ENCODE measurements at regions not wholly inside any gene's neighbourhood (a gene's known extent, or its start where the extent isn't known, plus 50 kb on each side); places are given as distances from the start of the nearest gene placed in this dataset.

DNA sequence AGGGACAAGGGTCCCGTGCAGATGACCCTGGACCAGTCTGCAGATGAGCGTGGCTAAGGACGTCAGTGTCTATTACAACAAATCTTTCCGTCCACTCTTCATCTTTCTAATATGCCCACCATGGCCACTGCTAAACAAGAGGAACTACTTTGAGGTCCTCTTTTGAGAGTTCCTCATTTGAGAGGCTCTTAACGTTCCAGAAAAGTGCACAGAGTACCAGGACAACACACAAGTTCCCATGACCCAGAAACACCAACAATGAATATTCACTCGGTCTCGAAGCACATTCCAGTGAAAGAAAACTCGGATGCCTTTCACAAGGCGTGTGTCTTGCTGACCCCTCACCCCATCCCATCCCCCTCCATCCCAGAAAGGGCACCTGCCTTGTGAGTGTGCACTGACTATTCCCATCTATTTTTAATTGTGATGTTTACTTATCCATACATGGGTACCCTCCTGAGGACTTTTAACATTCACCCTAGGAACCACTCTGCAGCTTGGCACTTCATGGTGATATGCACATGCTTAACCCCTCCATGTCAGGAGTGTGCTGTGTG is 157.0 kb downstream of the SHANK2 start:
- TF ChIP-seq, protein P1, sequence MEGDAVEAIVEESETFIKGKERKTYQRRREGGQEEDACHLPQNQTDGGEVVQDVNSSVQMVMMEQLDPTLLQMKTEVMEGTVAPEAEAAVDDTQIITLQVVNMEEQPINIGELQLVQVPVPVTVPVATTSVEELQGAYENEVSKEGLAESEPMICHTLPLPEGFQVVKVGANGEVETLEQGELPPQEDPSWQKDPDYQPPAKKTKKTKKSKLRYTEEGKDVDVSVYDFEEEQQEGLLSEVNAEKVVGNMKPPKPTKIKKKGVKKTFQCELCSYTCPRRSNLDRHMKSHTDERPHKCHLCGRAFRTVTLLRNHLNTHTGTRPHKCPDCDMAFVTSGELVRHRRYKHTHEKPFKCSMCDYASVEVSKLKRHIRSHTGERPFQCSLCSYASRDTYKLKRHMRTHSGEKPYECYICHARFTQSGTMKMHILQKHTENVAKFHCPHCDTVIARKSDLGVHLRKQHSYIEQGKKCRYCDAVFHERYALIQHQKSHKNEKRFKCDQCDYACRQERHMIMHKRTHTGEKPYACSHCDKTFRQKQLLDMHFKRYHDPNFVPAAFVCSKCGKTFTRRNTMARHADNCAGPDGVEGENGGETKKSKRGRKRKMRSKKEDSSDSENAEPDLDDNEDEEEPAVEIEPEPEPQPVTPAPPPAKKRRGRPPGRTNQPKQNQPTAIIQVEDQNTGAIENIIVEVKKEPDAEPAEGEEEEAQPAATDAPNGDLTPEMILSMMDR (IDR thresholded peaks at IDR 0.05; ENCODE audit: low read depth, low read length): no peak
- no peak for TF ChIP-seq EZH2phosphoT487 (IDR thresholded peaks at IDR 0.05; ENCODE audit: low read depth)

Data from OCI-LY3 (cell line).